WTC11 (cell line): ENCODE measurements at regions not wholly inside any gene's neighbourhood (a gene's known extent, or its start where the extent isn't known, plus 50 kb on each side); places are given as distances from the start of the nearest gene placed in this dataset.

ENCODE experiments used
- ATAC-seq: fragments of 200-7000 bp; cut with Tn5 transposase; 2 replicates; pipeline ENCODE4 v1.10.0; 2021; ENCODE audit warnings: mild to moderate bottlenecking, moderate library complexity
- CTCF ChIA-PET: fragments of 300-600 bp; sonication (Branson Sonifier 250); formaldehyde crosslinking; loops from one replicate; lab custom pipeline; 2021; ENCODE audit warnings: antibody characterized with exemption; lab: Charles Lee
- POLR2A ChIA-PET: fragments of 350-600 bp; sonication (Branson Sonifier 250); formaldehyde crosslinking; loops from one replicate; lab custom pipeline; 2021; ENCODE audit warnings: antibody characterized with exemption; lab: Charles Lee
- DNase-seq: peaks from one replicate; pipeline ENCODE4 v3.0.0; 2021; ENCODE audit warnings: low spot score
- H3K27ac Mint-ChIP-seq: 2 replicates; pipeline ENCODE4 v1.8.0; 2021; ENCODE audit warnings: mixed read lengths
- H3K27me3 Mint-ChIP-seq: 2 replicates; pipeline ENCODE4 v1.8.0; 2021; ENCODE audit warnings: low read depth, mild to moderate bottlenecking, moderate library complexity, mixed read lengths
- H3K36me3 Mint-ChIP-seq: 2 replicates; pipeline ENCODE4 v1.8.0; 2021; ENCODE audit warnings: mixed read lengths
- H3K4me1 Mint-ChIP-seq: 2 replicates; pipeline ENCODE4 v1.8.0; 2022; ENCODE audit warnings: mixed read lengths
- H3K4me3 Mint-ChIP-seq: 2 replicates; pipeline ENCODE4 v1.8.0; 2021; ENCODE audit warnings: mild to moderate bottlenecking, moderate library complexity, mixed read lengths
- H3K9me3 Mint-ChIP-seq: 2 replicates; pipeline ENCODE4 v1.8.0; 2021; ENCODE audit warnings: mixed read lengths
- GRHL2 ChIP-seq: fragments of 250-450 bp; sonication (Bioruptor Pico); IDR thresholded peaks from 2 replicates; pipeline ENCODE4 v1.8.0; 2022; ENCODE audit warnings: mild to moderate bottlenecking, moderate library complexity; ENCODE audit not compliant: insufficient replicate concordance, severe bottlenecking
- JAZF1 ChIP-seq: fragments of 250-450 bp; sonication (Bioruptor Pico); IDR thresholded peaks from 2 replicates; pipeline ENCODE4 v1.9.0; 2021; ENCODE audit warnings: moderate library complexity, mild to moderate bottlenecking, inconsistent platforms
- RELA ChIP-seq: sonication (generic); formaldehyde crosslinking; IDR thresholded peaks from 2 replicates; pipeline ENCODE4 v1.8.1; 2022; ENCODE audit warnings: missing genetic modification reagents, mild to moderate bottlenecking, borderline replicate concordance
- TCF7 ChIP-seq: sonication (generic); formaldehyde crosslinking; IDR thresholded peaks from 2 replicates; pipeline ENCODE4 v1.8.0; 2022; ENCODE audit warnings: mild to moderate bottlenecking, low read depth, missing genetic modification reagents, moderate library complexity
- TF ChIP-seq, protein P1 (sequence below): sonication (generic); formaldehyde crosslinking; IDR thresholded peaks from 2 replicates; pipeline ENCODE4 v1.8.1; 2022; ENCODE audit warnings: missing genetic modification reagents, borderline replicate concordance
- TF ChIP-seq, protein P2 (sequence below): sonication (generic); formaldehyde crosslinking; IDR thresholded peaks from 2 replicates; pipeline ENCODE4 v1.8.0; 2023; ENCODE audit warnings: mild to moderate bottlenecking, missing genetic modification reagents
- TF ChIP-seq, protein P3 (sequence below): sonication (generic); formaldehyde crosslinking; IDR thresholded peaks from 2 replicates; pipeline ENCODE4 v1.8.1; 2022; ENCODE audit warnings: mild to moderate bottlenecking, moderate library complexity, missing genetic modification reagents
- TF ChIP-seq, protein P4 (sequence below): sonication (generic); formaldehyde crosslinking; IDR thresholded peaks from 2 replicates; pipeline ENCODE4 v1.8.0; 2023; ENCODE audit warnings: missing genetic modification reagents, mild to moderate bottlenecking, borderline replicate concordance
- TF ChIP-seq, protein P5 (sequence below): sonication (generic); formaldehyde crosslinking; IDR thresholded peaks from 2 replicates; pipeline ENCODE4 v1.8.0; 2023; ENCODE audit warnings: missing genetic modification reagents
- TF ChIP-seq, protein P6 (sequence below): sonication (generic); formaldehyde crosslinking; IDR thresholded peaks from 2 replicates; pipeline ENCODE4 v1.8.0; 2022; ENCODE audit warnings: mild to moderate bottlenecking, missing genetic modification reagents
- TF ChIP-seq, protein P7 (sequence below): sonication (generic); formaldehyde crosslinking; conservative IDR thresholded peaks from 2 replicates; pipeline ENCODE4 v1.8.1; 2023; ENCODE audit warnings: mild to moderate bottlenecking, low read depth, missing genetic modification reagents, moderate library complexity
- TF ChIP-seq, protein P8 (sequence below): sonication (generic); formaldehyde crosslinking; IDR thresholded peaks from 2 replicates; pipeline ENCODE4 v1.8.1; 2022; ENCODE audit warnings: mild to moderate bottlenecking, missing genetic modification reagents, moderate library complexity, borderline replicate concordance
- TF ChIP-seq, protein P9 (sequence below): fragments of 250-450 bp; sonication (Bioruptor Pico); IDR thresholded peaks from 2 replicates; pipeline ENCODE4 v1.9.0; 2021; ENCODE audit warnings: moderate library complexity, mild to moderate bottlenecking, inconsistent platforms, borderline replicate concordance

DNA sequence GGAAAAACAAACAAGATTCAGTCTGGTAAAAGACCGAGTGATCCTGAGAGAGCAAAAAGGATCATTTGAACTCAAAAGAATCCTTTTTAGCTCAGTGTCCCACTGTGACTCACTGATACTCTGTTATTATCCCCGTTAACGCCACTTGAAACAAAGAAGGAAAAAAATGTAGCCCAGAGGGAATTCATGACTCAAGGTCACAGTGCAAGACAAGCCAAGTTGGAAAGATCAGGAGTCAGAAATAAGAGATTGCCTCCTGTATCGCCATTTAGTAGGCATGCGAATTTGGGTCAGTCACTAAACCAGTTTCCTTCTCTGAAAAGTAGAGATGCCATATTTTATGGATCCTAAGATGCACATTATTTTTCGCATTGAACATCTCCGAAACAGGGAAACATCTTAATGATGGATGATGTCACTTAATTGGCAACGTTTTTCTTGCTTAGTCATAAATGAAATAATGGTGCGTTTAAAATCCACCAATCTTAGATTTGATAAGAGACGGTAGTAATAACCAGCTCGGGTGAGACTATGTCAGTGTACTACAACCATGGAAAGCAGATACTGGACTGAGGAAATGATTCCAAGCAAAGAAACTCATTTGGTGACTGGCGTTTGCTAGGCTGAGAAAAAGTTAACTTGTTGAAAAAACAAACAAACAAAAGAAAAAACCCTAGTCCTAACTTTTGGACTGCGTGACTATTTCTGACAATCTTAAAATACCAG lies 502.0 kb upstream of the CELF2 start:
- DNase-seq (no peak), ATAC-seq (no peak)
- Mint-ChIP-seq H3K36me3 (no peaks in the 10 kb centered on the region), H3K27ac (no peak overlapping the region), H3K27me3 (no peaks in the 10 kb centered on the region), H3K4me1 (peaks cover 16% of the 10 kb centered on the region), H3K4me3 (no peak overlapping the region), H3K9me3 (no peaks in the 10 kb centered on the region)
- no peak for TF ChIP-seq TCF7 (CRISPR knock-in tag)
- TF ChIP-seq, protein P1, sequence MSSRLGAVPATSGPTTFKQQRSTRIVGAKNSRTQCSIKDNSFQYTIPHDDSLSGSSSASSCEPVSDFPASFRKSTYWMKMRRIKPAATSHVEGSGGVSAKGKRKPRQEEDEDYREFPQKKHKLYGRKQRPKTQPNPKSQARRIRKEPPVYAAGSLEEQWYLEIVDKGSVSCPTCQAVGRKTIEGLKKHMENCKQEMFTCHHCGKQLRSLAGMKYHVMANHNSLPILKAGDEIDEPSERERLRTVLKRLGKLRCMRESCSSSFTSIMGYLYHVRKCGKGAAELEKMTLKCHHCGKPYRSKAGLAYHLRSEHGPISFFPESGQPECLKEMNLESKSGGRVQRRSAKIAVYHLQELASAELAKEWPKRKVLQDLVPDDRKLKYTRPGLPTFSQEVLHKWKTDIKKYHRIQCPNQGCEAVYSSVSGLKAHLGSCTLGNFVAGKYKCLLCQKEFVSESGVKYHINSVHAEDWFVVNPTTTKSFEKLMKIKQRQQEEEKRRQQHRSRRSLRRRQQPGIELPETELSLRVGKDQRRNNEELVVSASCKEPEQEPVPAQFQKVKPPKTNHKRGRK: no peak
- TF ChIP-seq RELA: no peak
- POLR2A ChIA-PET: no interaction called here
- CTCF ChIA-PET: no interaction called here

DNA sequence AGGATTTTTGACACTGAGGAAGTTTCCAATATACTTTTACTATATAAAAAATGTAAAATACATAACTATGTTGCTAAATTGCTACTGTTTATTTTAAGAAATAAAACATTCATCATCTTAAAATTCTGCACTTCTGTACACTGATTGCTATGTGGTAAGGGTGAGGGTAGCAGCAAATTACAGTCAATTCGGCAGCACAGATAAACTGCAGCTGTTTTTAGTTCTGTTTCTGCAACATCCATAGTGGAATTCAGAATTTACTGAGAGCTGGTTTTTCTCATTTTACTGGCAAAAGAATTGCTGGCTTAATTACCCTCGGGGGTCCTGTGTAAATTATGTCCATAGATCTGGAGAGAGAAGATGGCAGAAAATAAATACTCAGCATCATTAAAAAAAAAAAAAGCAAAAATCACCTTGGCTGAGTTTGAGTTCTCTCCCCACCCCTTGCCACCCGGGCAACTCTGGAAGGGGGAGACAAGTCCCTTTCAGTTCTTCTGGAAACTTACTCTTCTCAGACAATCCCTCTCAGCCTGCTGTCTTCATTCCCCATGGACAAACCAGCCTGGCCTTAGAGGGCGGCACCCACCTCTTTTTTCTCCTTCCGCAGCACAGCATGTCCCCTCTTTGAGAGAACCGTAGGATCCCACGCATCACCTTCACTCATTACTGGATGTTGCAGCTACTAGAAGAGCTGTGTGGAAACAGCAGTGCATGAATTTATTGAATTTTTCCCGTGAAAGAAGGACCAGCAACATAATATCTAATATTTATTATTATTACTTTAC lies 501.1 kb upstream of the CELF2 start:
- DNase-seq: no peak
- Mint-ChIP-seq H3K4me3 (no peak overlapping the region), H3K36me3 (no peaks in the 10 kb centered on the region), H3K27me3 (no peaks in the 10 kb centered on the region), H3K27ac (no peak overlapping the region), H3K9me3 (no peaks in the 10 kb centered on the region), H3K4me1 (peaks cover 16% of the 10 kb centered on the region)
- ChIA-PET CTCF (no interaction called here), POLR2A (no interaction called here)
- no peak for ATAC-seq
- TF ChIP-seq GRHL2 (CRISPR knock-in tag) (no peak), RELA (no peak), JAZF1 (no peak)
- TF ChIP-seq, protein P2, sequence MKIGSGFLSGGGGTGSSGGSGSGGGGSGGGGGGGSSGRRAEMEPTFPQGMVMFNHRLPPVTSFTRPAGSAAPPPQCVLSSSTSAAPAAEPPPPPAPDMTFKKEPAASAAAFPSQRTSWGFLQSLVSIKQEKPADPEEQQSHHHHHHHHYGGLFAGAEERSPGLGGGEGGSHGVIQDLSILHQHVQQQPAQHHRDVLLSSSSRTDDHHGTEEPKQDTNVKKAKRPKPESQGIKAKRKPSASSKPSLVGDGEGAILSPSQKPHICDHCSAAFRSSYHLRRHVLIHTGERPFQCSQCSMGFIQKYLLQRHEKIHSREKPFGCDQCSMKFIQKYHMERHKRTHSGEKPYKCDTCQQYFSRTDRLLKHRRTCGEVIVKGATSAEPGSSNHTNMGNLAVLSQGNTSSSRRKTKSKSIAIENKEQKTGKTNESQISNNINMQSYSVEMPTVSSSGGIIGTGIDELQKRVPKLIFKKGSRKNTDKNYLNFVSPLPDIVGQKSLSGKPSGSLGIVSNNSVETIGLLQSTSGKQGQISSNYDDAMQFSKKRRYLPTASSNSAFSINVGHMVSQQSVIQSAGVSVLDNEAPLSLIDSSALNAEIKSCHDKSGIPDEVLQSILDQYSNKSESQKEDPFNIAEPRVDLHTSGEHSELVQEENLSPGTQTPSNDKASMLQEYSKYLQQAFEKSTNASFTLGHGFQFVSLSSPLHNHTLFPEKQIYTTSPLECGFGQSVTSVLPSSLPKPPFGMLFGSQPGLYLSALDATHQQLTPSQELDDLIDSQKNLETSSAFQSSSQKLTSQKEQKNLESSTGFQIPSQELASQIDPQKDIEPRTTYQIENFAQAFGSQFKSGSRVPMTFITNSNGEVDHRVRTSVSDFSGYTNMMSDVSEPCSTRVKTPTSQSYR (CRISPR knock-in tag): no peak
- TF ChIP-seq, protein P3, sequence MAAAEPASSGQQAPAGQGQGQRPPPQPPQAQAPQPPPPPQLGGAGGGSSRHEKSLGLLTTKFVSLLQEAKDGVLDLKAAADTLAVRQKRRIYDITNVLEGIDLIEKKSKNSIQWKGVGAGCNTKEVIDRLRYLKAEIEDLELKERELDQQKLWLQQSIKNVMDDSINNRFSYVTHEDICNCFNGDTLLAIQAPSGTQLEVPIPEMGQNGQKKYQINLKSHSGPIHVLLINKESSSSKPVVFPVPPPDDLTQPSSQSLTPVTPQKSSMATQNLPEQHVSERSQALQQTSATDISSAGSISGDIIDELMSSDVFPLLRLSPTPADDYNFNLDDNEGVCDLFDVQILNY (CRISPR knock-in tag): no peak
- TF ChIP-seq, protein P4, sequence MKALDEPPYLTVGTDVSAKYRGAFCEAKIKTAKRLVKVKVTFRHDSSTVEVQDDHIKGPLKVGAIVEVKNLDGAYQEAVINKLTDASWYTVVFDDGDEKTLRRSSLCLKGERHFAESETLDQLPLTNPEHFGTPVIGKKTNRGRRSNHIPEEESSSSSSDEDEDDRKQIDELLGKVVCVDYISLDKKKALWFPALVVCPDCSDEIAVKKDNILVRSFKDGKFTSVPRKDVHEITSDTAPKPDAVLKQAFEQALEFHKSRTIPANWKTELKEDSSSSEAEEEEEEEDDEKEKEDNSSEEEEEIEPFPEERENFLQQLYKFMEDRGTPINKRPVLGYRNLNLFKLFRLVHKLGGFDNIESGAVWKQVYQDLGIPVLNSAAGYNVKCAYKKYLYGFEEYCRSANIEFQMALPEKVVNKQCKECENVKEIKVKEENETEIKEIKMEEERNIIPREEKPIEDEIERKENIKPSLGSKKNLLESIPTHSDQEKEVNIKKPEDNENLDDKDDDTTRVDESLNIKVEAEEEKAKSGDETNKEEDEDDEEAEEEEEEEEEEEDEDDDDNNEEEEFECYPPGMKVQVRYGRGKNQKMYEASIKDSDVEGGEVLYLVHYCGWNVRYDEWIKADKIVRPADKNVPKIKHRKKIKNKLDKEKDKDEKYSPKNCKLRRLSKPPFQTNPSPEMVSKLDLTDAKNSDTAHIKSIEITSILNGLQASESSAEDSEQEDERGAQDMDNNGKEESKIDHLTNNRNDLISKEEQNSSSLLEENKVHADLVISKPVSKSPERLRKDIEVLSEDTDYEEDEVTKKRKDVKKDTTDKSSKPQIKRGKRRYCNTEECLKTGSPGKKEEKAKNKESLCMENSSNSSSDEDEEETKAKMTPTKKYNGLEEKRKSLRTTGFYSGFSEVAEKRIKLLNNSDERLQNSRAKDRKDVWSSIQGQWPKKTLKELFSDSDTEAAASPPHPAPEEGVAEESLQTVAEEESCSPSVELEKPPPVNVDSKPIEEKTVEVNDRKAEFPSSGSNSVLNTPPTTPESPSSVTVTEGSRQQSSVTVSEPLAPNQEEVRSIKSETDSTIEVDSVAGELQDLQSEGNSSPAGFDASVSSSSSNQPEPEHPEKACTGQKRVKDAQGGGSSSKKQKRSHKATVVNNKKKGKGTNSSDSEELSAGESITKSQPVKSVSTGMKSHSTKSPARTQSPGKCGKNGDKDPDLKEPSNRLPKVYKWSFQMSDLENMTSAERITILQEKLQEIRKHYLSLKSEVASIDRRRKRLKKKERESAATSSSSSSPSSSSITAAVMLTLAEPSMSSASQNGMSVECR (CRISPR knock-in tag): no peak
- TF ChIP-seq, protein P5, sequence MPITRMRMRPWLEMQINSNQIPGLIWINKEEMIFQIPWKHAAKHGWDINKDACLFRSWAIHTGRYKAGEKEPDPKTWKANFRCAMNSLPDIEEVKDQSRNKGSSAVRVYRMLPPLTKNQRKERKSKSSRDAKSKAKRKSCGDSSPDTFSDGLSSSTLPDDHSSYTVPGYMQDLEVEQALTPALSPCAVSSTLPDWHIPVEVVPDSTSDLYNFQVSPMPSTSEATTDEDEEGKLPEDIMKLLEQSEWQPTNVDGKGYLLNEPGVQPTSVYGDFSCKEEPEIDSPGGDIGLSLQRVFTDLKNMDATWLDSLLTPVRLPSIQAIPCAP: no peak
- TF ChIP-seq, protein P6, sequence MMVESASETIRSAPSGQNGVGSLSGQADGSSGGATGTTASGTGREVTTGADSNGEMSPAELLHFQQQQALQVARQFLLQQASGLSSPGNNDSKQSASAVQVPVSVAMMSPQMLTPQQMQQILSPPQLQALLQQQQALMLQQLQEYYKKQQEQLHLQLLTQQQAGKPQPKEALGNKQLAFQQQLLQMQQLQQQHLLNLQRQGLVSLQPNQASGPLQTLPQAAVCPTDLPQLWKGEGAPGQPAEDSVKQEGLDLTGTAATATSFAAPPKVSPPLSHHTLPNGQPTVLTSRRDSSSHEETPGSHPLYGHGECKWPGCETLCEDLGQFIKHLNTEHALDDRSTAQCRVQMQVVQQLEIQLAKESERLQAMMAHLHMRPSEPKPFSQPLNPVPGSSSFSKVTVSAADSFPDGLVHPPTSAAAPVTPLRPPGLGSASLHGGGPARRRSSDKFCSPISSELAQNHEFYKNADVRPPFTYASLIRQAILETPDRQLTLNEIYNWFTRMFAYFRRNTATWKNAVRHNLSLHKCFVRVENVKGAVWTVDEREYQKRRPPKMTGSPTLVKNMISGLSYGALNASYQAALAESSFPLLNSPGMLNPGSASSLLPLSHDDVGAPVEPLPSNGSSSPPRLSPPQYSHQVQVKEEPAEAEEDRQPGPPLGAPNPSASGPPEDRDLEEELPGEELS (CRISPR knock-in tag): no peak
- TF ChIP-seq, protein P7, sequence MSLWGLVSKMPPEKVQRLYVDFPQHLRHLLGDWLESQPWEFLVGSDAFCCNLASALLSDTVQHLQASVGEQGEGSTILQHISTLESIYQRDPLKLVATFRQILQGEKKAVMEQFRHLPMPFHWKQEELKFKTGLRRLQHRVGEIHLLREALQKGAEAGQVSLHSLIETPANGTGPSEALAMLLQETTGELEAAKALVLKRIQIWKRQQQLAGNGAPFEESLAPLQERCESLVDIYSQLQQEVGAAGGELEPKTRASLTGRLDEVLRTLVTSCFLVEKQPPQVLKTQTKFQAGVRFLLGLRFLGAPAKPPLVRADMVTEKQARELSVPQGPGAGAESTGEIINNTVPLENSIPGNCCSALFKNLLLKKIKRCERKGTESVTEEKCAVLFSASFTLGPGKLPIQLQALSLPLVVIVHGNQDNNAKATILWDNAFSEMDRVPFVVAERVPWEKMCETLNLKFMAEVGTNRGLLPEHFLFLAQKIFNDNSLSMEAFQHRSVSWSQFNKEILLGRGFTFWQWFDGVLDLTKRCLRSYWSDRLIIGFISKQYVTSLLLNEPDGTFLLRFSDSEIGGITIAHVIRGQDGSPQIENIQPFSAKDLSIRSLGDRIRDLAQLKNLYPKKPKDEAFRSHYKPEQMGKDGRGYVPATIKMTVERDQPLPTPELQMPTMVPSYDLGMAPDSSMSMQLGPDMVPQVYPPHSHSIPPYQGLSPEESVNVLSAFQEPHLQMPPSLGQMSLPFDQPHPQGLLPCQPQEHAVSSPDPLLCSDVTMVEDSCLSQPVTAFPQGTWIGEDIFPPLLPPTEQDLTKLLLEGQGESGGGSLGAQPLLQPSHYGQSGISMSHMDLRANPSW (CRISPR knock-in tag): no peak
- TF ChIP-seq, protein P8, sequence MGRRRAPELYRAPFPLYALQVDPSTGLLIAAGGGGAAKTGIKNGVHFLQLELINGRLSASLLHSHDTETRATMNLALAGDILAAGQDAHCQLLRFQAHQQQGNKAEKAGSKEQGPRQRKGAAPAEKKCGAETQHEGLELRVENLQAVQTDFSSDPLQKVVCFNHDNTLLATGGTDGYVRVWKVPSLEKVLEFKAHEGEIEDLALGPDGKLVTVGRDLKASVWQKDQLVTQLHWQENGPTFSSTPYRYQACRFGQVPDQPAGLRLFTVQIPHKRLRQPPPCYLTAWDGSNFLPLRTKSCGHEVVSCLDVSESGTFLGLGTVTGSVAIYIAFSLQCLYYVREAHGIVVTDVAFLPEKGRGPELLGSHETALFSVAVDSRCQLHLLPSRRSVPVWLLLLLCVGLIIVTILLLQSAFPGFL (CRISPR knock-in tag): no peak
- TF ChIP-seq, protein P9, sequence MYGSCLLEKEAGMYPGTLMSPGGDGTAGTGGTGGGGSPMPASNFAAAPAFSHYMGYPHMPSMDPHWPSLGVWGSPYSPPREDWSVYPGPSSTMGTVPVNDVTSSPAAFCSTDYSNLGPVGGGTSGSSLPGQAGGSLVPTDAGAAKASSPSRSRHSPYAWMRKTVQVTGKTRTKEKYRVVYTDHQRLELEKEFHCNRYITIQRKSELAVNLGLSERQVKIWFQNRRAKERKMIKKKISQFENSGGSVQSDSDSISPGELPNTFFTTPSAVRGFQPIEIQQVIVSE: no peak
